GM19455 (cell line): ENCODE measurements at regions not wholly inside any gene's neighbourhood (a gene's known extent, or its start where the extent isn't known, plus 50 kb on each side); places are given as distances from the start of the nearest gene placed in this dataset.

Experiments
- ATAC-seq: cut with Tn5 transposase; IDR thresholded peaks from one replicate; pipeline ENCODE4 v1.9.1; 2021; ENCODE audit not compliant: unreplicated experiment

- ATAC-seq, result no peak
These were observed 398.8 kb upstream of the RAG2 start for GRCh38 chr11:36996795-36997194.

- ATAC-seq, result no peak
These were observed 396.2 kb upstream of the RAG2 start for GRCh38 chr11:36994208-36994607.

- ATAC-seq, result no peak
These were observed 390.5 kb upstream of the RAG2 start for GRCh38 chr11:36988556-36988955.

- ATAC-seq, result no peak
These were observed 387.5 kb upstream of the RAG2 start for GRCh38 chr11:36985562-36985961.

- ATAC-seq, result no peak
These were observed 378.7 kb upstream of the RAG2 start for GRCh38 chr11:36976741-36977140.

GRCh38 chr11:36974771-36975170 lies 376.7 kb upstream of the RAG2 start:
- ATAC-seq, result no peak

GRCh38 chr11:36953976-36954375 lies 355.9 kb upstream of the RAG2 start:
- no peak for ATAC-seq

DNA sequence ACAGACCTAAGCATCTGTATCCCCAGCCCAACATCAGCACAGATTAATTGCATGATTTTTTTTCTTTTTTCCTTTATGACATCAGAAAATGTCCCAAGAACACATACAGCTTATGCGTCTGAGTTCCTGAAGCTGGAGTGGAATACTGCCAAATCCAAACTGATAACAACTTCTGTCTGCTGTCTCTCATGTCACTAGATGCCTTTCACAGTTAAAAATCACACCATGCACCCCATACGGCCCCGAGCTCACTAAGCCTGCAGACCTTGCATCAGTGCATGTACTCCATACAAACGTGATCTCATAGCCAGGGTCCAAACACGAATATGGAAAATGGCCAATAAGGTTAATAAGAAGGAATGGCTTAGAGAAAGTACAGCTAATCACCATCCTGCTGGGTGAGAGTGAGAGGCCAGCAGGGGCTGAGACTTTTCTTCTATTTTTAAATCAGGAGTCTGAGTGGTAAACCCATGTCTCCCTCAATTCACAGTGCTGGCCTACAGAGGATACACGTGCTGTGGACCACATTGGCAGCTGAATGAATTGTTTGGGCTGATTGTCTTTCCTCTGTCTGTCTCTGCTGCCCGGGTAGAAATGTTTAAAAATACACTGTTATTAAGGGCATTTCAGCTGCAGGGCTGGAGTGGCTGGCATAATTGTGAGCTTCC lies 350.6 kb upstream of the RAG2 start:
- no peak for ATAC-seq

DNA sequence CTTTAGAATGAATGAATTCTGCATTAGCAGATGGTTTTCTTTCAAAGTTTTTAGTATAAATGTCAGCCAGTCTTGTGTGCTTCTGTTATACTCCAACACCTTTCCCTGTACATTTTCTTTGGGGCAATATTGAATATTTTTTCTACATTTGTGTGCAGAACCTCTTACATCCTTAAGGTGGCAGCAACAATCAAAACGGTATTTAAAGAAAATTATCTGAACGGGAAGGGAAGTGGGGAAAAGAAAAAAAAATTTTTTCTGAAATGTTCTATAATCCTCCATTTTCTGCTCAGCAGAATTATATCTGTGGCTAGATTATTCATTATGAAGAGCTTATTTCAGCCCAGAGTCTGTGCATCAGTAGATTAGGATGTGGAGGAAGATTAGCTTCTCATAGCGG lies 347.3 kb upstream of the RAG2 start:
- ATAC-seq, result no peak

GRCh38 chr11:36933481-36933880 lies 335.4 kb upstream of the RAG2 start:
- ATAC-seq, result no peak

GRCh38 chr11:36931139-36931538 lies 333.1 kb upstream of the RAG2 start:
- ATAC-seq, result no peak

DNA sequence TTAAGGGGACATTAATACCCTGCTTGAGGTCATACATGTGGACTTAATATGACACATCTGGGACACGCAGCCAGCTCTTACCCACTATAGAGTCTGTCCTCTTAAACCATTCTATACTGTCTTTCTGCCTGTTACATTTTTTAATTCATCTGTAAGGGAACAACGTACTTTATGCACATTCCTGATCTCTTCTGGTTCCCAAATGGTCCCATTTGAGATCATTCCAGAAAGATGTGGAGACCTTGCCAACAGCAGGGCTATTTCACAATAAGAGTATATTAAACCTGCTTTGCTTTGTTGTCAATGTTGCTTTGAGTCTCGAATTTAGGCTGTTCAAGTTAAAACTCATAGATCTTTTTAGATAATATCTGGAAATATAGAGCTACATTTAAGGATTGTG lies 332.2 kb upstream of the RAG2 start:
- no peak for ATAC-seq

DNA sequence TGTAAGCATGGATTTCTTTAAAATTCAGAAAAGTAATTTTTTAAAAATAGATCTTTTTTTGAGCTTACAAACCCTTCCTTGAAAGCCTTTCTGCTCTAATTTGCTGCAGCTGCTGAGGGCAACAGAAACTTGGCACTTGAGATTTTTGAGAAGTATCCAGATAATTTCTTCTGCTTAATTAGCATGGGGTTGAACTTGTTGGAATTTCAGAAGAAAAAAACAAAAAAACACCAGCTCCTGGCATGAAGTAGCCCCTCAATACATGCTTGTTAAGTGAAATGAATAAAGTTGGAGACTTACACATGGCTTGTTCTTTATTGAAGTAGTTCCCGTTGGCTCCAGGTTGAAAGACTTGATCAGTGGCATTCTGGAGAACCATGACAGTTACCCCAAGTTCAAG lies 331.4 kb upstream of the RAG2 start:
- no peak for ATAC-seq

DNA sequence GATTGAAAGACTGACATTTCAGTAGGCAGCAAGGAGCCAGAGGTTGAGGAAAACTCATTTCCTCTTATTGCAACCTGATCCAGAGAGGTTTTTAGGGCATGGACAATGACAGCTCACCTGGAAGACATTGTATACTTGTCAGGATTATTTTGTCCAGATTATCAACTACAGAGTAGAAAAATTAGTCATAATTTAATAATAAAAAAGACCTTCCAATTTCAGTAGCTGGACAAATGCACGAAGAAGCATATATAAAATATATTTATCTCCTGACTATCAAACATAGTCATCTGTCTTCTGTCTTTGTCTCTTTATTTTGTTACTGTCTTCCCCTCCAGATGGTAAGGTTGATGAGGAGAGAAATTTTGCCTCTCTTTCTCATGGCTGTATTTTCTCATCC lies 330.6 kb upstream of the RAG2 start:
- no peak for ATAC-seq

GRCh38 chr11:36899800-36900199 lies 301.8 kb upstream of the RAG2 start:
- no peak for ATAC-seq

DNA sequence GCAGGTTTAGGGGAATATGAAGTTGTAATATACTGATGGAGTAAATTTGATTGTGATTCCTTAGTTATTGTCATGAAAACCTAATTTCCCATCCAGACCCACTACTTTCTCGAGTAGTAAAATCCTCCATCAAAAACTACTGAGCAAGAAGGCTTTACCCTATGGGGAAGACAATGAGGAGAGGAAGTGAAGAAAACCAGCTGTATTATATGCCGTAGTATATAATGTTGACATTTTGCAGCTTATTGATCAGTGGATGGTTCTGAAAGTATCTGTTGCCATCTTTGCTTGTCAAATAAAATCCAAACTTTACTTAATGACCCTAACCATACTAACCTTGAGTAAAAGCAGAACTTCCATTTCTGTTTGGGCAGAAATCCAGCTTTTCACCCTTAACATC lies 292.8 kb upstream of the RAG2 start:
- no peak for ATAC-seq

GRCh38 chr11:36890121-36890679 lies 292.2 kb upstream of the RAG2 start:
- ATAC-seq, result no peak

DNA sequence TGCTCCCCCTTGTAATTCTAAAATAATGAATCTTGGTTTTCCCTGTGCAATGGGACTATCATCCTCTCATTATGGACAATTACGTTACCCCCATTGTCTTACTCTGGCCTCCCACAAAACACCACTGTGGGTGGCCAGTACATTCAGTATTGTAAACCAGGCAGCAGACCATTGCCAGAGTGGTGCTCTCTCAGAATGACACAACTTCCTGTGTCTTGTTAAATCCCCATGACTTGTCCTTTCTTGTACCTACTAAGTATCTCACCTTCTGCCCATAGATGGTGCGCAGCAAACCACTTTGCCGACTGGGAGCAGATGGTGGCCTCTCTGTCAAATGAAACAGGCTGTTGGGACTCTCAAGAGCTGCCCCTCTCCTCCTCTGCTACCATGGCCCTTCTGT lies 287.1 kb upstream of the RAG2 start:
- ATAC-seq, result no peak

DNA sequence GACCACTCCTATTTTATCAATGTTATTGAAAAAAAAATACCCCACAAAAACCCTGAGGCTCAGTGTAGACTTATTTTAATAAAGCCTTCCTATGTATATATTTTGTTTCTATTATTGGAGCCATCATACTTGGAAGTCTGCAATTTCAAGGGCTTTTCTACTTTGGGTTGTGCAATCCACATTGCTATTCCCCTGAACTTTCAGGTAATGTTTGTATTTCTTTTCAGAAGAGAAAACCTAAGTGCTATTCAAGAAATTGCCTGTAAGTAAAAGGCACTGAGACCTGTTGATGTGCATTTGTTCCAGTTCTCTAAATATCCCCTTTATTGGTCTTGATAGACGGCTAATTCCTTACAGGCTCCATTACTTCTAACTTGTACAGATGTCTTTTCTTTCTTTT lies 280.7 kb upstream of the RAG2 start:
- no peak for ATAC-seq

DNA sequence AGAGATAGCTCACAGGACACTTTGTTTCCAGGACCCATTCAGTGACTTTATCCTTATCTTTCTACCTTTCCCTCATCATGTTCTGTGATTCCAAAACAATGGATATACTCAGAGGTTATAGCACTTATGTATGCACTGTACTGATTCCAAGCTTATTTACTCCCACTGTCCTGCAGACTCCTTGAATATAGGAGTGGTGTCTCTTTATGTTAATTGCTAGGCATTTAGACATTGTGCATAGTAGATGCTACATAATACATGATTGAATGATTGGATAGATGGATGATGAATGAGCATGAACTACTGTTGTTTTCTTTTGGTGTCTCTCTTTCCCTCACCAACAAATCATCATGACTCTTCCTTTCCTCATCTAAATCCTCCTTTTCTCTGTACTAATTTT lies 279.1 kb upstream of the RAG2 start:
- no peak for ATAC-seq

DNA sequence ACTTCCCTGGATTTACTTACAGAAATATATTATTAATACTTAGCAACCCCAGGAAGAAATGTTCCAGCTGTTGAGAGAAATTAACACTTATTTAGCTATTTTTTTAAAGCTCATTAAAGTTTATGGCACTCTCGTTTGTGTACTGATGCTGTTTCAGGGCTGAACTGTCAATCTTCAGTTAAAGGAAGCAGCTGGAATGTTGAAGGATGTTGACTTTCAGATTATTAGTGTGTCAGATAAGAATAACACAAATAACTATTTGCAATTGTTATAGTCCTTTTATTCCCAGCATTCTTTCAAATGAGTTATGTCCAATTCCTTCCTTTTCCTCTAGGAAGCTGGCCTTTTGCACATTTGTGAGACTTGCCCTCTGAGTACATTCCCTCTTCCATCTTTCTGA lies 278.2 kb upstream of the RAG2 start:
- ATAC-seq, result no peak

- no peak for ATAC-seq
These were observed 276.3 kb upstream of the RAG2 start for GRCh38 chr11:36874291-36874690.

- no peak for ATAC-seq
These were observed 272.3 kb upstream of the RAG2 start for GRCh38 chr11:36870361-36870760.
